ENCODE measurements at regions not wholly inside any gene's neighbourhood (a gene's known extent, or its start where the extent isn't known, plus 50 kb on each side); places are given as distances from the start of the nearest gene placed in this dataset.

DNA sequence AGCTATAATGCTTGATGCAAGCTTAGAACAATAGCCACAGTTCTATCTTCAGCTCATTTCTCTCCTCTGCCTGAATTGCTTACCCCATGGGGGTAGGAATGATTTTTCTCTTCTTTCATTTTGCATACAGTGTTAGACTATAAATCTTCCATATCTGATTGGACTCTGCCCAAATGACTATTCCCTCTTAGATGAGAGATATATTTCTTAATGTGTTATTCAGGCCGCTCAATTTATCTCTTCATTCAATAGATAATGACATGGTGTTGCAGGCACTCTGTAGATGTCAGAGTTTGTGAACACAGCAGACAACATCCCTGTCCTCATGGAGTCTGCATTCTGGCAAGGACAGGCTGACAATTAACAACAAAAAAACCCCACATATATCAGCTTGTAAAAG lies 443.7 kb upstream of the CELF4 start:
- POLR2A ChIA-PET, result no interaction called here
- TF ChIP-seq, protein P1, sequence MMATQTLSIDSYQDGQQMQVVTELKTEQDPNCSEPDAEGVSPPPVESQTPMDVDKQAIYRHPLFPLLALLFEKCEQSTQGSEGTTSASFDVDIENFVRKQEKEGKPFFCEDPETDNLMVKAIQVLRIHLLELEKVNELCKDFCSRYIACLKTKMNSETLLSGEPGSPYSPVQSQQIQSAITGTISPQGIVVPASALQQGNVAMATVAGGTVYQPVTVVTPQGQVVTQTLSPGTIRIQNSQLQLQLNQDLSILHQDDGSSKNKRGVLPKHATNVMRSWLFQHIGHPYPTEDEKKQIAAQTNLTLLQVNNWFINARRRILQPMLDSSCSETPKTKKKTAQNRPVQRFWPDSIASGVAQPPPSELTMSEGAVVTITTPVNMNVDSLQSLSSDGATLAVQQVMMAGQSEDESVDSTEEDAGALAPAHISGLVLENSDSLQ (IDR thresholded peaks at IDR 0.05), result no peak
- TF ChIP-seq CTBP1 (IDR thresholded peaks at IDR 0.05; ENCODE audit: borderline replicate concordance) (no peak), HDGF (IDR thresholded peaks at IDR 0.05; ENCODE audit: borderline replicate concordance) (no peak), FOXM1 (IDR thresholded peaks at IDR 0.05; ENCODE audit: borderline replicate concordance) (no peak), L3MBTL2 (conservative IDR thresholded peaks at IDR 0.05) (no peak), NFRKB (IDR thresholded peaks at IDR 0.05) (no peak), FOXK2 (IDR thresholded peaks at IDR 0.05) (no peak)
- CTCF ChIA-PET, result no interaction called here

DNA sequence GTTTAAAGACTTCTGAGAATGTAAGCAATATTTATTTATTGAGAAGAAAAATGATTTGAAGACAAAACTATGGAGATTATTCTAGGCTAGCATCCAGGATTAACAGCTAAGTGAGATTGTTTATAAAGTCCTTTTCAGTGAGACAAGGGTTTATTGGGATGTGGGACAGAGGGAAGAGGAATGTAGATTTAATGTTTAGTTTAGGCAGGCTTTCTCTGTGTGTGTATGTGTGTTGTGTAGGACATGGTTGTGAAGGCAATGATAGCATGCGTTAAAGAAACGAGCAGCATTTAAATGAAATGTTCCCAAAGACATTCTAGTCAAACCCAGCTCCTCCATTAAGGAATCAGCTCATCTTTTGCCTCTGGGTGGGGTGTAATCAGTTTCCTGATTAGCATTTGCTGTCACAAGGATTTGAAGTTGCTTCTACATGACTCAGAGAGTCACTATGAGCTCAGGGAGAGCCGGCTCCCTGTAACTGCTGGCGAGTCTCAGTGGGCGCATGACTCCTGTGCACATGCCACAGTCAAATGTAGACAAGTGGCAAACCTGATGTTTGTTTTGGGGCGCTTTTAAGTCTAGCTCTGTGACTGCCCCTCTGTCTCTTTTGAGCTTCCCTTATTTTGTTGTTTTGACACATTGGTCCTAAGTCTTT lies 442.2 kb upstream of the CELF4 start:
- ChIA-PET CTCF (no interaction called here), POLR2A (no interaction called here)
- DNase-seq (ENCODE audit: extremely low spot score), result no peak
- no peak for TF ChIP-seq ARNT (IDR thresholded peaks at IDR 0.05)
- no peak for TF ChIP-seq CTBP1 (IDR thresholded peaks at IDR 0.05; ENCODE audit: borderline replicate concordance)
- TF ChIP-seq FOXM1 (IDR thresholded peaks at IDR 0.05; ENCODE audit: borderline replicate concordance), result no peak
- TF ChIP-seq FOXK2 (IDR thresholded peaks at IDR 0.05), result no peak
- no peak for TF ChIP-seq SUZ12 (IDR thresholded peaks at IDR 0.05)
- no peak for TF ChIP-seq ZNF384 (IDR thresholded peaks at IDR 0.05)

More for the DNA sequence above, 443.7 kb upstream of the CELF4 start:
- no peak for DNase-seq (ENCODE audit: extremely low spot score)

DNA sequence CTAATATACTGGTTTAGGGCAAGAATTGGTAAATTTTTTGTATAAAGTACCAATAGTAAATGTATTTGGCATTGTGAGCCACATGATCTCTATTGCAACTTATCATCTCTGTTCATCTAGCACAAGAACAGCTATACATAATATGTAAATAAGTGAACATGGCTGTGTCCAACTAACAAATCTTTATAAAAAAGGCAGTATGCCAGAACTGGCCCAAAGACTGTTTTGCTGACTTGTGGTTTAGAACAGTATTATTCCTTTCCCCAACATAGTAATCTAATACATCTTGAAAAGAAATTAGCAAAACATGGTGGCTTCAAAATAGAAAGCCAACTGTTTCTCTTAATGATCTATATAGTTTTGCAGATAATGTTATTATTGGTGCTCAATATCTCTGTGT lies 441.4 kb upstream of the CELF4 start:
- no peak for DNase-seq (ENCODE audit: extremely low spot score)
- ChIA-PET CTCF (no interaction called here), POLR2A (no interaction called here)

DNA sequence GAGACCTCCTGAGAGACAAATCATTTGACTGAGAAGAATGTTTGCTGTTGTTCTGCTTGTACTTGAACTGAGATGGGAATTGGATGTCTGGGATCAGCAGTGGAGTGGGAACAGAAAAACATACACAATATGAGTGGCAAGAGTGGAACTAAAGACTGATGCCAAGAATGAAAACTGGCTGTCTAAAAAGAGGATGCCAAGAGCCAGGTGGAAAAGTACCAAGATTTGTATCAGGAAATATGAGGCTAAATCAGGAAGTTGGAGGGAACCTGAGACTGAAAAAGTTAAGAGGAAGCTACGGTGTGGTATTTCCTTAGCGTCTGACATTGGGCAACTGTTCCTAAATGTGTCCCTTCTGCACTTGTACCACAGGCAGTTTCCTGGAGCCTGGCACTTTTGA lies 440.9 kb upstream of the CELF4 start:
- ChIA-PET CTCF (no interaction called here), POLR2A (no interaction called here)
- no peak for DNase-seq (ENCODE audit: extremely low spot score)
- TF ChIP-seq TARDBP (IDR thresholded peaks at IDR 0.05), result no peak
- no peak for TF ChIP-seq ELF4 (IDR thresholded peaks at IDR 0.05)
- TF ChIP-seq FOXK2 (IDR thresholded peaks at IDR 0.05), result no peak
- no peak for TF ChIP-seq ZNF384 (IDR thresholded peaks at IDR 0.05)

More for the DNA sequence above, 441.4 kb upstream of the CELF4 start:
- TF ChIP-seq FOXK2 (IDR thresholded peaks at IDR 0.05), result no peak
- TF ChIP-seq BHLHE40 (IDR thresholded peaks at IDR 0.05; ENCODE audit: borderline replicate concordance), result no peak
- TF ChIP-seq FOXM1 (IDR thresholded peaks at IDR 0.05; ENCODE audit: borderline replicate concordance), result no peak
- no peak for TF ChIP-seq TARDBP (IDR thresholded peaks at IDR 0.05)
- TF ChIP-seq NFRKB (IDR thresholded peaks at IDR 0.05), result no peak
- TF ChIP-seq SP1 (IDR thresholded peaks at IDR 0.05), result no peak
- TF ChIP-seq SUZ12 (IDR thresholded peaks at IDR 0.05), result no peak
- no peak for TF ChIP-seq FOXA1 (IDR thresholded peaks at IDR 0.05)
- TF ChIP-seq CTBP1 (IDR thresholded peaks at IDR 0.05; ENCODE audit: borderline replicate concordance), result no peak
- TF ChIP-seq, protein P1 (IDR thresholded peaks at IDR 0.05), result no peak

DNA sequence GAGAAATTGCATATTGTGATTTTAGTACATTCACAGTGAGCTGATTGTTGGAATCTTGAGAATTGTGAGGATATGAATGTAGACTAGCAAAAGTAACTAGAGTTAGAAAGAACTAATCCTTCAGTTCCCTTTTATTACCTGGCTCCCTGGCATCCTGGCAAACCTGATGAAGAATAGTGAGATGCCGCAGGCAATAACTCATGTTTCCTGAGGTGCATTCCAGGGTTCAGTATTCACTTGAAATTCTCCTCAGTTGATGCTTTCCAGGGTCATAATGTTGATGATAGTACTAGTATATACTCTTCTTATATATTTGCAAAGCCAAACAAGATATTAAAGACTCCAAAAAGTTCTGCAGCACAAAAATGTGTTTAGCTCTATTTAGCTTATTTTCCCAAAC lies 432.1 kb upstream of the CELF4 start:
- no peak for TF ChIP-seq ZNF384 (IDR thresholded peaks at IDR 0.05)
- no peak for TF ChIP-seq L3MBTL2 (conservative IDR thresholded peaks at IDR 0.05)
- no peak for TF ChIP-seq SUZ12 (IDR thresholded peaks at IDR 0.05)
- no peak for TF ChIP-seq ELF4 (IDR thresholded peaks at IDR 0.05)
- no peak for TF ChIP-seq LEF1 (IDR thresholded peaks at IDR 0.05; ENCODE audit: borderline replicate concordance)
- no peak for TF ChIP-seq SP1 (IDR thresholded peaks at IDR 0.05)
- TF ChIP-seq HDGF (IDR thresholded peaks at IDR 0.05; ENCODE audit: borderline replicate concordance), result no peak
- TF ChIP-seq ARNT (IDR thresholded peaks at IDR 0.05), result no peak
- no peak for TF ChIP-seq NFRKB (IDR thresholded peaks at IDR 0.05)
- no peak for TF ChIP-seq FOXM1 (IDR thresholded peaks at IDR 0.05; ENCODE audit: borderline replicate concordance)
- no peak for TF ChIP-seq CTBP1 (IDR thresholded peaks at IDR 0.05; ENCODE audit: borderline replicate concordance)
- TF ChIP-seq, protein P1 (IDR thresholded peaks at IDR 0.05), result no peak
- TF ChIP-seq BHLHE40 (IDR thresholded peaks at IDR 0.05; ENCODE audit: borderline replicate concordance), result no peak
- TF ChIP-seq FOXA1 (IDR thresholded peaks at IDR 0.05), result no peak
- no peak for DNase-seq (ENCODE audit: extremely low spot score)
- ChIA-PET CTCF (no interaction called here), POLR2A (no interaction called here)

DNA sequence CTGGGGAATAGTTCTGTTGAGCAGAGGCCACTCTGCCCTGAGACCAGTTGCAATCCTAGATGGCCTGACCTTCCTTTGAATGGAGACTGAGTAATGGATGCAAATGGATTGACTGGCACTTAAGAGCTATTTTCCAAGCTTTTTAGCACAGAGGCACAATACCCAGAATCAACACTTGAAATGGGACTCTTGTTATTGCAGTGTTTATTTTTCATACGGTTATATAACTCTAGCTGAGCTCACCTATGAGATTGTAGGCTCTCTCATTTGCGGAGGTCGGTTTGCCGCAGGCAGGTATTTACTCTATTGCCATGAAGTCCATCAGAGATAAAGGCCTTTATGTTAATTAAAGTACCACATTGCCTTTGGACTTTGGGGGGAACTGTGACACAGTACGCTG lies 422.3 kb upstream of the CELF4 start:
- ChIA-PET CTCF (no interaction called here), POLR2A (no interaction called here)
- no peak for TF ChIP-seq L3MBTL2 (conservative IDR thresholded peaks at IDR 0.05)
- no peak for TF ChIP-seq HDGF (IDR thresholded peaks at IDR 0.05; ENCODE audit: borderline replicate concordance)
- TF ChIP-seq FOXM1 (IDR thresholded peaks at IDR 0.05; ENCODE audit: borderline replicate concordance), result no peak
- TF ChIP-seq TARDBP (IDR thresholded peaks at IDR 0.05), result no peak
- TF ChIP-seq ZNF384 (IDR thresholded peaks at IDR 0.05), result no peak
- no peak for TF ChIP-seq SUZ12 (IDR thresholded peaks at IDR 0.05)
- no peak for TF ChIP-seq CTBP1 (IDR thresholded peaks at IDR 0.05; ENCODE audit: borderline replicate concordance)
- no peak for TF ChIP-seq SP1 (IDR thresholded peaks at IDR 0.05)
- no peak for TF ChIP-seq FOXA1 (IDR thresholded peaks at IDR 0.05)
- TF ChIP-seq, protein P1 (IDR thresholded peaks at IDR 0.05), result no peak
- no peak for TF ChIP-seq BHLHE40 (IDR thresholded peaks at IDR 0.05; ENCODE audit: borderline replicate concordance)
- TF ChIP-seq ELF4 (IDR thresholded peaks at IDR 0.05), result no peak
- no peak for TF ChIP-seq NFRKB (IDR thresholded peaks at IDR 0.05)
- TF ChIP-seq ARNT (IDR thresholded peaks at IDR 0.05), result no peak
- DNase-seq (ENCODE audit: extremely low spot score), result no peak

Measured in HEK293T (cell line).